Glutamatergic neuron (in vitro differentiated cells): ENCODE measurements at regions not wholly inside any gene's neighbourhood (a gene's known extent, or its start where the extent isn't known, plus 50 kb on each side); places are given as distances from the start of the nearest gene placed in this dataset.

Experiments used
- DNase-seq: peaks from one replicate; pipeline ENCODE4 v3.0.0; 2022
- H3K27ac Mint-ChIP-seq: one replicate; pipeline ENCODE4 v1.8.0; 2020; ENCODE audit warnings: mild to moderate bottlenecking, mixed read lengths, inconsistent platforms; ENCODE audit not compliant: unreplicated experiment
- H3K27me3 Mint-ChIP-seq: one replicate; pipeline ENCODE4 v1.8.0; 2020; ENCODE audit warnings: mild to moderate bottlenecking, moderate library complexity, mixed read lengths, inconsistent platforms; ENCODE audit not compliant: unreplicated experiment
- H3K36me3 Mint-ChIP-seq: one replicate; pipeline ENCODE4 v1.8.0; 2020; ENCODE audit warnings: mild to moderate bottlenecking, mixed read lengths, inconsistent platforms; ENCODE audit not compliant: unreplicated experiment
- H3K4me1 Mint-ChIP-seq: one replicate; pipeline ENCODE4 v1.8.0; 2020; ENCODE audit warnings: mild to moderate bottlenecking, low read depth, mixed read lengths, inconsistent platforms; ENCODE audit not compliant: unreplicated experiment
- H3K4me3 Mint-ChIP-seq: one replicate; pipeline ENCODE4 v1.8.0; 2020; ENCODE audit warnings: mild to moderate bottlenecking, mixed read lengths, inconsistent platforms; ENCODE audit not compliant: unreplicated experiment
- H3K9me3 Mint-ChIP-seq: one replicate; pipeline ENCODE4 v1.8.0; 2020; ENCODE audit warnings: mild to moderate bottlenecking, moderate library complexity, mixed read lengths, inconsistent platforms; ENCODE audit not compliant: unreplicated experiment
- TF ChIP-seq, protein P1 (sequence below): fragments of 200-600 bp; sonication (generic); IDR thresholded peaks from one replicate; pipeline ENCODE4 v1.5.0; 2021; ENCODE audit not compliant: partially characterized antibody, unreplicated experiment

DNA sequence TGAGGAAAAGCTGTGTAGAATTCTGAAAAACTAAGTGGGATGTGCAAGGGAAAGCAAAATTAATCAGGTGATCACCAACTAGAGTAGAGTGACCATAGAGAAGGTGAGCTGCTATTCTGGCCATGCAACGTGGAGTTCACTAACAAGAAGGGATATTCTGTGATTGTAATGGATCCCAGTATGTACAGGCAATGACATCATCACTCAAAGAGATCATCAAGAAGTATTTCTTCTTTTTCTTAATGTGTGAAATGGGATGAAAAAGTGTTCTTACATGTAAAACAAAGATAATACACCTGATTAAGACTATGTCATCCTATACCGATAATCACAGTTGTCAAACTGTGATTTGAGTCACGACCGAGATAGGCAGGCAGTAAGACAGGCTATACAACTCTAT is 101.2 kb downstream of the SMPDL3A start:
- TF ChIP-seq, protein P1, sequence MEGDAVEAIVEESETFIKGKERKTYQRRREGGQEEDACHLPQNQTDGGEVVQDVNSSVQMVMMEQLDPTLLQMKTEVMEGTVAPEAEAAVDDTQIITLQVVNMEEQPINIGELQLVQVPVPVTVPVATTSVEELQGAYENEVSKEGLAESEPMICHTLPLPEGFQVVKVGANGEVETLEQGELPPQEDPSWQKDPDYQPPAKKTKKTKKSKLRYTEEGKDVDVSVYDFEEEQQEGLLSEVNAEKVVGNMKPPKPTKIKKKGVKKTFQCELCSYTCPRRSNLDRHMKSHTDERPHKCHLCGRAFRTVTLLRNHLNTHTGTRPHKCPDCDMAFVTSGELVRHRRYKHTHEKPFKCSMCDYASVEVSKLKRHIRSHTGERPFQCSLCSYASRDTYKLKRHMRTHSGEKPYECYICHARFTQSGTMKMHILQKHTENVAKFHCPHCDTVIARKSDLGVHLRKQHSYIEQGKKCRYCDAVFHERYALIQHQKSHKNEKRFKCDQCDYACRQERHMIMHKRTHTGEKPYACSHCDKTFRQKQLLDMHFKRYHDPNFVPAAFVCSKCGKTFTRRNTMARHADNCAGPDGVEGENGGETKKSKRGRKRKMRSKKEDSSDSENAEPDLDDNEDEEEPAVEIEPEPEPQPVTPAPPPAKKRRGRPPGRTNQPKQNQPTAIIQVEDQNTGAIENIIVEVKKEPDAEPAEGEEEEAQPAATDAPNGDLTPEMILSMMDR: no peak
- Mint-ChIP-seq H3K36me3 (no peaks in the 10 kb centered on the region), H3K27me3 (peaks cover 2% of the 10 kb centered on the region), H3K4me3 (no peak overlapping the region), H3K27ac (no peak overlapping the region), H3K9me3 (no peaks in the 10 kb centered on the region), H3K4me1 (peaks cover 15% of the 10 kb centered on the region)
- DNase-seq: no peak

DNA sequence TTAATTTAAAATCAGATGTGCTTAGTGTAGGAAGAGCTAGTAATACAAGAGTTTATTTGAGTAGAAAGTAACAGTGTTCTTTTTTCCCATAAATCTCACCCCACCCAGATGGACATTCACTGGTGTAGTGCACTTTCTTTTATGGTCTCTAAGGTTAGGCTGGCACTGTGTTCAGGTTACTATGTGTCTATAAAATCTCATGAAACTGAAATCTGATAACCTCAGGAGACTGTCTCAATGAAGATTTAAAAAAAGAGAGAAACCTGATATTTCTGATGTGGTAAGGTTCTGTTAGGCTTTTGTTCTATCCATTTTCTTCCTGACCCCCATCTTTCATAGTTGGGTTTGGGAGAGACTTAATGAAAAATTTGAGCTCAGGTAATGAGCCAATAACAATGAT is 101.2 kb upstream of the CLVS2 start:
- TF ChIP-seq, protein P1: no peak
- H3K9me3 Mint-ChIP-seq: no peaks in the 10 kb centered on the region
- H3K27me3 Mint-ChIP-seq: no peaks in the 10 kb centered on the region
- H3K4me1 Mint-ChIP-seq: no peaks in the 10 kb centered on the region
- no peak overlapping the region for H3K4me3 Mint-ChIP-seq
- no peak overlapping the region for H3K27ac Mint-ChIP-seq
- no peaks in the 10 kb centered on the region for H3K36me3 Mint-ChIP-seq
- no peak for DNase-seq

DNA sequence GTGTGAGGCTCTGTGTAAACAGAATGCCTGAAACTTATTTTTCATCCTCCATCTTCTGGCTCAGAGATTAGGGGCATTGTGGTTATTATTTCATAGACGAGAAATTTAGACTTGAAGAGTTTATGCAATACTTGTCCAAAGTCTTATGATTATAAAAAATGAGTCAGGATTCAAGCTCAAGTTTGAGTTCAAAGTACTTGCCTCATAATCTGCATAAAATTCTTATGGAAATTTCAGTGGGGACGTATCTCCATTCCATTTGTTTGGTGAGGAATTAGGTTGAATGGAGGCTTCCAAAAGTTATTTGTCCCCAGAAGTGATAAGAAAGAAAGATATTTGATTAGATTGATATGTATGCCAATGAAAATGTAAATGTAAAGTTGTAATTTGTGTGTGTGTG is 93.7 kb upstream of the CLVS2 start:
- no peaks in the 10 kb centered on the region for H3K27me3 Mint-ChIP-seq
- H3K4me3 Mint-ChIP-seq: no peak overlapping the region
- no peaks in the 10 kb centered on the region for H3K9me3 Mint-ChIP-seq
- no peaks in the 10 kb centered on the region for H3K4me1 Mint-ChIP-seq
- H3K36me3 Mint-ChIP-seq: no peaks in the 10 kb centered on the region
- no peak overlapping the region for H3K27ac Mint-ChIP-seq
- no peak for DNase-seq
- TF ChIP-seq, protein P1: no peak

GRCh38 chr6:122903266-122903915 is 92.6 kb upstream of the CLVS2 start:
- TF ChIP-seq, protein P1: no peak
- no peak overlapping the region for H3K4me3 Mint-ChIP-seq

GRCh38 chr6:122904166-122904565 is 91.9 kb upstream of the CLVS2 start:
- DNase-seq: no peak
- no peak overlapping the region for H3K27ac Mint-ChIP-seq
- H3K9me3 Mint-ChIP-seq: no peaks in the 10 kb centered on the region
- H3K4me3 Mint-ChIP-seq: no peak overlapping the region
- no peaks in the 10 kb centered on the region for H3K36me3 Mint-ChIP-seq
- H3K4me1 Mint-ChIP-seq: no peaks in the 10 kb centered on the region
- TF ChIP-seq, protein P1: no peak
- H3K27me3 Mint-ChIP-seq: no peaks in the 10 kb centered on the region

More at GRCh38 chr6:122903266-122903915, 92.6 kb upstream of the CLVS2 start:
- Mint-ChIP-seq H3K4me1 (no peaks in the 10 kb centered on the region), H3K27ac (no peak overlapping the region), H3K27me3 (no peaks in the 10 kb centered on the region), H3K36me3 (no peaks in the 10 kb centered on the region), H3K9me3 (no peaks in the 10 kb centered on the region)
- DNase-seq: no peak
